DOHH2 (cell line): ENCODE measurements at regions not wholly inside any gene's neighbourhood (a gene's known extent, or its start where the extent isn't known, plus 50 kb on each side); places are given as distances from the start of the nearest gene placed in this dataset.

Experiments used
- CTCF ChIP-seq: fragments of 200-600 bp; sonication (generic); IDR thresholded peaks from one replicate; pipeline ENCODE4 v1.5.1; 2014; ENCODE audit warnings: antibody characterized with exemption, mild to moderate bottlenecking, low read depth, low read length; ENCODE audit not compliant: poor library complexity, severe bottlenecking
- EZH2phosphoT487 ChIP-seq: fragments of 200-600 bp; sonication (generic); IDR thresholded peaks from 2 replicates; pipeline ENCODE4 v1.6.1; 2017; ENCODE audit warnings: borderline replicate concordance, mild to moderate bottlenecking, antibody characterized with exemption, low read length, moderate library complexity, mixed read lengths

GRCh38 chr1:163836481-163836880, 514.7 kb downstream of the NUF2 start:
- TF ChIP-seq CTCF (no peak), EZH2phosphoT487 (no peak)
